A549 (cell line): ENCODE measurements at regions not wholly inside any gene's neighbourhood (a gene's known extent, or its start where the extent isn't known, plus 50 kb on each side); places are given as distances from the start of the nearest gene placed in this dataset.

Experiments used
- CTCF ChIP-seq: fragments of >200 bp; sonication (Bioruptor Twin); formaldehyde crosslinking; IDR thresholded peaks from 3 replicates; pipeline ENCODE4 v1.5.1; 2016
- EP300 ChIP-seq, 2 experiments: fragments of >200 bp; sonication (Bioruptor Twin); formaldehyde crosslinking; IDR thresholded peaks; 2 replicates in 1 of 2; 3 replicates in 1 of 2; pipeline ENCODE4 v1.6.1; 2016 to 2017
- POLR2A ChIP-seq: IDR thresholded peaks from 2 replicates; pipeline ENCODE4 v1.6.1; 2012; ENCODE audit warnings: mild to moderate bottlenecking, low read length
- RNF2 ChIP-seq: fragments of 200-600 bp; sonication (generic); IDR thresholded peaks from 2 replicates; pipeline ENCODE4 v1.6.1; 2016; ENCODE audit warnings: low read depth, mild to moderate bottlenecking, antibody characterized with exemption, moderate library complexity, borderline replicate concordance
- SMC3 ChIP-seq: fragments of >200 bp; sonication (Bioruptor Twin); formaldehyde crosslinking; IDR thresholded peaks from 3 replicates; pipeline ENCODE4 v1.6.1; 2018; ENCODE audit warnings: inconsistent platforms
- TFCP2L1 ChIP-seq: fragments of 250-450 bp; sonication (Bioruptor Pico); IDR thresholded peaks from 2 replicates; pipeline ENCODE4 v1.5.0; 2021; ENCODE audit warnings: mild to moderate bottlenecking
- ZNF302 ChIP-seq: fragments of 250-450 bp; sonication (Bioruptor Pico); IDR thresholded peaks from 2 replicates; pipeline ENCODE4 v1.9.0; 2021; ENCODE audit warnings: inconsistent platforms, mild to moderate bottlenecking, moderate library complexity

GRCh38 chr9:108423433-108423832 is 432.4 kb downstream of the ACTL7B start:
- TF ChIP-seq RNF2 (no peak), CTCF (no peak), EP300 (IDR thresholded peaks at IDR 0.05) (no peak), TFCP2L1 (CRISPR knock-in tag) (no peak), ZNF302 (CRISPR knock-in tag) (no peak), POLR2A (no peak), SMC3 (no peak)
